Fibroblast of pulmonary artery (primary cell): ENCODE measurements at regions not wholly inside any gene's neighbourhood (a gene's known extent, or its start where the extent isn't known, plus 50 kb on each side); places are given as distances from the start of the nearest gene placed in this dataset.

Experiments
- DNase-seq: peaks from one replicate; pipeline ENCODE4 v3.0.0-alpha.2; 2010; ENCODE audit warnings: low read depth
- H3K4me3 ChIP-seq: replicated peaks from 2 replicates; pipeline ENCODE4 v1.5.1; 2011; ENCODE audit warnings: low read depth, mild to moderate bottlenecking, control low read depth, low read length, moderate library complexity
- TF ChIP-seq, protein P1 (sequence below): IDR thresholded peaks from 2 replicates; pipeline ENCODE4 v1.5.1; 2011; ENCODE audit warnings: mild to moderate bottlenecking, control low read depth, low read length, inconsistent platforms; ENCODE audit errors: missing control alignments

DNA sequence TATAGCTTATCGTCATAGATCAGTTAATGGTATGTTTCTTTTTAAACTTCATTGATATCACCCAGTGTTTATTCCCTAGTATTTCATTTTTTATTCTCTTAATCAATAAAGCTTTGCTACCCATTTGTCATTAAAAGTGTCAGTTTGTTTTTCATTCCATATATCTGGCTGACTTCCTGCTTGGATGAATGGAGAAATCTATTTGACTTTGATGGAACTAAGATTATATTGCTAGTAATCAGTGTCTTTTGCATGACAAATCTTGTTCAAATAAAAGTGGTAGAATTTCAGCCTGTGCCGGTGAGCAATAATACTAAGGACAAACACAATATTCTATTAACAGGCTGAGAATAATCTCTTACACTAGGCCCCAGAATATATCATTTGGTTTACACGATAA, 203.3 kb downstream of the SEC23IP start:
- TF ChIP-seq, protein P1, sequence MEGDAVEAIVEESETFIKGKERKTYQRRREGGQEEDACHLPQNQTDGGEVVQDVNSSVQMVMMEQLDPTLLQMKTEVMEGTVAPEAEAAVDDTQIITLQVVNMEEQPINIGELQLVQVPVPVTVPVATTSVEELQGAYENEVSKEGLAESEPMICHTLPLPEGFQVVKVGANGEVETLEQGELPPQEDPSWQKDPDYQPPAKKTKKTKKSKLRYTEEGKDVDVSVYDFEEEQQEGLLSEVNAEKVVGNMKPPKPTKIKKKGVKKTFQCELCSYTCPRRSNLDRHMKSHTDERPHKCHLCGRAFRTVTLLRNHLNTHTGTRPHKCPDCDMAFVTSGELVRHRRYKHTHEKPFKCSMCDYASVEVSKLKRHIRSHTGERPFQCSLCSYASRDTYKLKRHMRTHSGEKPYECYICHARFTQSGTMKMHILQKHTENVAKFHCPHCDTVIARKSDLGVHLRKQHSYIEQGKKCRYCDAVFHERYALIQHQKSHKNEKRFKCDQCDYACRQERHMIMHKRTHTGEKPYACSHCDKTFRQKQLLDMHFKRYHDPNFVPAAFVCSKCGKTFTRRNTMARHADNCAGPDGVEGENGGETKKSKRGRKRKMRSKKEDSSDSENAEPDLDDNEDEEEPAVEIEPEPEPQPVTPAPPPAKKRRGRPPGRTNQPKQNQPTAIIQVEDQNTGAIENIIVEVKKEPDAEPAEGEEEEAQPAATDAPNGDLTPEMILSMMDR = no peak
- no peak for DNase-seq
- no peak overlapping the region for H3K4me3 ChIP-seq

- TF ChIP-seq, protein P1 = no peak
- no peak overlapping the region for H3K4me3 ChIP-seq
- DNase-seq = no peak
These were observed 205.2 kb downstream of the SEC23IP start for GRCh38 chr10:120097766-120098165.

DNA sequence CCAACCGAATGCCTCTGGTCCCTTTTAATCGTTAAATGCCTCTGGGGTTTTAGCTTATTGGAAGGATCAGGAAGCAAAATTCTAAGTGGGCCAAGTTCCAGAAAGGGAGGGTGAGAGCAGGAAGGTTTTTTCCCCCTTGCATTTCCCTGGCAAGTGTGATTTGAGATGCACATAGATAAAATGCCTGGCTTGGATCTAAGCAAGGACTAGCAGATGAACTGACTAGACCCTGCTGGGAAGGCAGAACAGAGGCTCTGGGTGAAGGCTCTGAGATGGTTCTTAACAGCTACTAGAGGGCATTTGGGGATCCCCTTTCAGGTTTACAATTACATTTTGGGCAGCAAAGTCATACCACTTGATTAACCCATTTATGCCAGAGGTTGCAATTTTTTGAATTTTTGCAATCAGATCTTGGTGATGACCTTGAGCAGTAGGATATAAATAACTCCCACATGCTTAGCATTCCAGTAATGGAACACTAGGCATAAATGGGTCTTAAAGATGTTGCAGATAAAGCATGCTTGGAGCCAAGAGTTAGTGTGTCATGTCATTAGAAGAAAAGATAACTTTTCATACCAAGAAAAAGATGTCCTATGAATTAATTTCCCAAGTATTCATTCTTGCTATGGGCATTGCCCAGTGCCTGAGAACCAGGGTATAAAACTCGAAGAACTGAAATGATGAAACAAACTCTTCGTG, 205.9 kb downstream of the SEC23IP start:
- no peak overlapping the region for H3K4me3 ChIP-seq
- TF ChIP-seq, protein P1 = no peak
- no peak for DNase-seq

- TF ChIP-seq, protein P1 = no peak
- DNase-seq = no peak
- H3K4me3 ChIP-seq = no peak overlapping the region
These were observed 211.4 kb downstream of the SEC23IP start for GRCh38 chr10:120103738-120104560.

DNA sequence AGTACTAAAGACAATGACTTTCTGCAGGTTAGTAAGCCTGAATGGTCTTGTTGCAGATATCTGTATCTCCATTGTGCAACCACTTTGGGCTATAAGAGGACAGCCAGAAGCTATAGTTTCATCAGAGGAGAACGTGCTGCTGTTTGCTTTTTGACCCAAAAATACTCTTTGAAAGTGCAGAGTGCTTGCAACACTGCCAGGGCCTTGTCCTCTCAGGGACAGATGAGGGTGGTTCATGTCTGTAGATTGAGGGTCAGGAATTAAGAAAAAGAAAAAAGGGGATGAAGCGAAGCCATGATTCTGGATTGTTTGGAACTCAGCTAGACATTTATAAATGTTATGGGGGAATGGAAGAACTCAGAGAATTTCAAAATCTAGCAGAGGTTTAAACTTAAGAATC, 212.5 kb downstream of the SEC23IP start:
- no peak overlapping the region for H3K4me3 ChIP-seq
- no peak for DNase-seq
- TF ChIP-seq, protein P1 = no peak

GRCh38 chr10:120105492-120105891, 213.0 kb downstream of the SEC23IP start:
- no peak for DNase-seq
- TF ChIP-seq, protein P1 = no peak
- H3K4me3 ChIP-seq = no peak overlapping the region
